ENCODE measurements at regions not wholly inside any gene's neighbourhood (a gene's known extent, or its start where the extent isn't known, plus 50 kb on each side); places are given as distances from the start of the nearest gene placed in this dataset.

DNA sequence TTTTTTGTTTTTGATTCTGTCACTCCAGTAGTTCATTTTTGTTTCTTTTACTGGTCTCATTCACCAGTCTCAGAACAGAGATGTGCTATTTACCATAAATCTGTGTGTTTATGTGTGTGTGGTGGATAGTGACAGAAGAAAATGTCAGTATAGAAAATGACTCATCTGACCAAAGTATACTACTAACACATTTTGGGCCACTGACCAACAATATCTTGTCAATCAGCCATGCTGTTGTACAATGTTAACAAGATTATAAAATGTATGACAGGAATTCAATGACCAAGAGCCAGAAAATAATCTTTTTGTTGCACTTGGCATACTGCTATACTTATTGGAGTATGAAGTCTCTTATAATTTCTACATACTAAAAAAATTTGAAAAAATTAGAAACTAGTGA lies 1081.4 kb upstream of the NRXN1 start:
- Histone ChIP-seq H3K27me3 (ENCODE audit: control insufficient read depth, insufficient read depth, low read length) (no peaks in the 10 kb centered on the region), H3K36me3 (ENCODE audit: control insufficient read depth, insufficient read depth, low read length) (no peaks in the 10 kb centered on the region), H3K4me3 (ENCODE audit: low read depth, low read length) (no peak overlapping the region)
- TF ChIP-seq, protein P1, sequence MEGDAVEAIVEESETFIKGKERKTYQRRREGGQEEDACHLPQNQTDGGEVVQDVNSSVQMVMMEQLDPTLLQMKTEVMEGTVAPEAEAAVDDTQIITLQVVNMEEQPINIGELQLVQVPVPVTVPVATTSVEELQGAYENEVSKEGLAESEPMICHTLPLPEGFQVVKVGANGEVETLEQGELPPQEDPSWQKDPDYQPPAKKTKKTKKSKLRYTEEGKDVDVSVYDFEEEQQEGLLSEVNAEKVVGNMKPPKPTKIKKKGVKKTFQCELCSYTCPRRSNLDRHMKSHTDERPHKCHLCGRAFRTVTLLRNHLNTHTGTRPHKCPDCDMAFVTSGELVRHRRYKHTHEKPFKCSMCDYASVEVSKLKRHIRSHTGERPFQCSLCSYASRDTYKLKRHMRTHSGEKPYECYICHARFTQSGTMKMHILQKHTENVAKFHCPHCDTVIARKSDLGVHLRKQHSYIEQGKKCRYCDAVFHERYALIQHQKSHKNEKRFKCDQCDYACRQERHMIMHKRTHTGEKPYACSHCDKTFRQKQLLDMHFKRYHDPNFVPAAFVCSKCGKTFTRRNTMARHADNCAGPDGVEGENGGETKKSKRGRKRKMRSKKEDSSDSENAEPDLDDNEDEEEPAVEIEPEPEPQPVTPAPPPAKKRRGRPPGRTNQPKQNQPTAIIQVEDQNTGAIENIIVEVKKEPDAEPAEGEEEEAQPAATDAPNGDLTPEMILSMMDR (IDR thresholded peaks at IDR 0.05; ENCODE audit: insufficient read depth, low read length, poor library complexity, severe bottlenecking) = no peak
- DNase-seq (ENCODE audit: low read depth) = no peak

DNA sequence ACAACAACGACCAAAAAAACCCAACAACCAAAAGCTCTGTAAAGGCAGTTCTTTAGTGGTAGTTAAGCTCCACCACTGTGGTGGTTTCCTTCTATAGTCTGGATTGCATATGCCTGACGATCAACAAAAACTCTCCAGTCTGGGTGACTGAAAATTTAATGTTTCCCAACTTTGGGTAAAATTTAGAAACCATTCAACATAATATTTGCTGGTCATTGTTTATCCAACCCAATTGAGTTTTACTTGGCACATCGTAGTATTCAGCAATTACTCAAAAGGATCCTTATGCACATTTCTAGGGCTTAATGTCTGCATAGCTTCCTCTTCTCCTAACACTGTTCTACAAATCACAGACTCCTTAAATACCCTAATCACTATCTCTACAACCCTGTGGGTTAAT lies 1080.2 kb upstream of the NRXN1 start:
- no peaks in the 10 kb centered on the region for H3K36me3 ChIP-seq (ENCODE audit: control insufficient read depth, insufficient read depth, low read length)
- no peaks in the 10 kb centered on the region for H3K27me3 ChIP-seq (ENCODE audit: control insufficient read depth, insufficient read depth, low read length)
- TF ChIP-seq, protein P1 (IDR thresholded peaks at IDR 0.05; ENCODE audit: insufficient read depth, low read length, poor library complexity, severe bottlenecking) = no peak
- H3K4me3 ChIP-seq (ENCODE audit: low read depth, low read length) = no peak overlapping the region
- DNase-seq (ENCODE audit: low read depth) = no peak

DNA sequence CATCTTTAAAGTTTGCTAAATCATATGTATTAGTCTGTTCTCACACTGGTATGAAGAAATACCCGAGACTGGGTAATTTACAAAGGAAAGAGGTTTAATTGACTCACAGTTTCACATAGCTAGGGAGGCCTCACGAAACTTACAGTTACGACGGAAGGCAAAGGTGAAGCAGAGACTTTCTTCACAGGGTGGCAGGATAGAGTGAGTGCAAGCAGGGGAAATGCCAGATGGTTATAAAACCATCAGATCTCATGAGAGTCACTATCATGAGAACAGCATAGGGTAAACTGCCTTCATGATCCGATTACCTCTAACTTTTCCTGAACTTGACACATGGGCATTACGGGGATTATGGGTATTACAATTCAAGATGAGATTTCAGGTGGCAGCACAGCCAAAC lies 1075.2 kb upstream of the NRXN1 start:
- TF ChIP-seq, protein P1 (IDR thresholded peaks at IDR 0.05; ENCODE audit: insufficient read depth, low read length, poor library complexity, severe bottlenecking) = no peak
- DNase-seq (ENCODE audit: low read depth) = no peak
- Histone ChIP-seq H3K27me3 (ENCODE audit: control insufficient read depth, insufficient read depth, low read length) (no peaks in the 10 kb centered on the region), H3K4me3 (ENCODE audit: low read depth, low read length) (no peak overlapping the region), H3K36me3 (ENCODE audit: control insufficient read depth, insufficient read depth, low read length) (no peaks in the 10 kb centered on the region)

DNA sequence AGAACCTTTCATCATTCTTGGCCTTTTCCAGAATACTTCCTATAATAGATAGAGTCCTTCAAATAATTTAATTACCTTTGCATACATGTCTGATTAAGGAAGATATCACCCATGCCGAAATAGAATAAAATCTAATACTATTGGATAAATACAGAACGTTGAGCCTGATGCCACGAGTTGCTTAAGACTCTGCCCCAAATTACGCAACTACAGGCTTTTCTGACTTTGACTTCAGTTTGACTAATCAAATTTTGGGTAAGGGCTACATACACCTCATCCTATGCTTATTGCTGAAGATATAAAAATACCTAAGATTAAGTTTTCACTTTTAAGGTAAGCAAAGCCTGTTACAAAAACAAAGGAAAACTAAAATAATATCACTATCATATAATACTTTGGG lies 1065.1 kb upstream of the NRXN1 start:
- H3K4me3 ChIP-seq (ENCODE audit: low read depth, low read length) = no peak overlapping the region
- TF ChIP-seq, protein P1 (IDR thresholded peaks at IDR 0.05; ENCODE audit: insufficient read depth, low read length, poor library complexity, severe bottlenecking) = no peak
- DNase-seq (ENCODE audit: low read depth) = no peak
- no peaks in the 10 kb centered on the region for H3K36me3 ChIP-seq (ENCODE audit: control insufficient read depth, insufficient read depth, low read length)
- no peaks in the 10 kb centered on the region for H3K27me3 ChIP-seq (ENCODE audit: control insufficient read depth, insufficient read depth, low read length)

DNA sequence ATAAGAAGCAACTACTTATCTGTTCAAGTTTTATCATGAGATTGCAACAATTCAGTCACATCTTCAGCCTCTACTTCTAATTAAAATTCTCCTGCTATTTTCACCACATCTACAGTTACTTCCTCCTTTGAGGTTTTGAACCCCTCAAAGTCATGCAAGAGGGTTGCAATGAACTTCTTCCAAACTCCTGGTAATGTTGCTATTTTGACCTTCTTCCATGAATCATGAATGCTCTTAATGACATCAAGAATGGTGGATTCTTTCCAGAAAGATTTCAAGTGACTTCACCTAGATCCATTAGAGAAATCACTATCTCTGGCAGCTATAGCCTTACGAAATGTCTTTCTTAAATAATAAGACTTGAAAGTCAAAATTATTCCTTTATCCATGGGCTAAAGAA lies 1052.8 kb upstream of the NRXN1 start:
- TF ChIP-seq, protein P1 (IDR thresholded peaks at IDR 0.05; ENCODE audit: insufficient read depth, low read length, poor library complexity, severe bottlenecking) = no peak
- H3K27me3 ChIP-seq (ENCODE audit: control insufficient read depth, insufficient read depth, low read length) = no peaks in the 10 kb centered on the region
- no peaks in the 10 kb centered on the region for H3K36me3 ChIP-seq (ENCODE audit: control insufficient read depth, insufficient read depth, low read length)
- H3K4me3 ChIP-seq (ENCODE audit: low read depth, low read length) = no peak overlapping the region
- DNase-seq (ENCODE audit: low read depth) = no peak

DNA sequence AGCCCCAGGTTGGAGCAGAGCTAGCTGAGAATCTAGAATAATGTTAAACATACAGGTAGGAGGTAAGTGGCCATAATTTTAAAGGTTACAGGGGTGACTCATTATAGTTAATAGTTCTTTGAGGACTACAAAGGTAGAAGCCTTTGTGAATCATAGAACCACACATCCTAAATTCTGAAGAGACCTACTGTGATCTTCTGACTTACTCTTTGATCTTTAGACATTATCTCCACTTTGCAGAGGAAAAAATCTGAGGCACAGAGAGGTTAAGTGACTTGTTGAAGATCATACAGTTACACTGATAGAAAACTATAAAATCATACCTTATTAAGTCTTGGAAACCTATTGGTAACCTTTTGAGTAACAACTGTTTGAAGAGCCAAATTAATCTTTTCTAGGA lies 1051.3 kb upstream of the NRXN1 start:
- no peaks in the 10 kb centered on the region for H3K36me3 ChIP-seq (ENCODE audit: control insufficient read depth, insufficient read depth, low read length)
- no peaks in the 10 kb centered on the region for H3K27me3 ChIP-seq (ENCODE audit: control insufficient read depth, insufficient read depth, low read length)
- H3K4me3 ChIP-seq (ENCODE audit: low read depth, low read length) = no peak overlapping the region
- TF ChIP-seq, protein P1 (IDR thresholded peaks at IDR 0.05; ENCODE audit: insufficient read depth, low read length, poor library complexity, severe bottlenecking) = no peak
- no peak for DNase-seq (ENCODE audit: low read depth)
